PFSK-1 (cell line): ENCODE measurements at regions not wholly inside any gene's neighbourhood (a gene's known extent, or its start where the extent isn't known, plus 50 kb on each side); places are given as distances from the start of the nearest gene placed in this dataset.

ENCODE experiments used
- POLR2AphosphoS5 ChIP-seq: IDR thresholded peaks from 2 replicates; pipeline ENCODE4 v1.6.1; 2012; ENCODE audit warnings: low read depth, mild to moderate bottlenecking, control low read depth, low read length, moderate library complexity
- REST ChIP-seq, 2 experiments: IDR thresholded peaks; 2 replicates each; pipeline versions ENCODE4 v1.6.1 to v1.8.0; 2011 to 2012; ENCODE audit warnings: low read depth in 2 of 2, low read length in 2 of 2, control low read depth in 1 of 2, inconsistent platforms in 1 of 2, mild to moderate bottlenecking in 1 of 2, moderate library complexity in 1 of 2; ENCODE audit not compliant: insufficient read depth in 1 of 2
- TAF1 ChIP-seq: IDR thresholded peaks from 2 replicates; pipeline ENCODE4 v1.6.1; 2012; ENCODE audit warnings: low read length, control low read depth, borderline replicate concordance; ENCODE audit not compliant: insufficient read depth

GRCh38 chr5:57953792-57954191, 471.2 kb upstream of the ACTBL2 start:
- no peak for TF ChIP-seq REST (IDR thresholded peaks at IDR 0.05; ENCODE audit: insufficient read depth in 1 of 2, low read depth in 2 of 2, low read length in 2 of 2)
- no peak for TF ChIP-seq POLR2AphosphoS5
- TF ChIP-seq TAF1 = no peak
